ENCODE measurements at regions not wholly inside any gene's neighbourhood (a gene's known extent, or its start where the extent isn't known, plus 50 kb on each side); places are given as distances from the start of the nearest gene placed in this dataset.
"Not testable (repeated sequence)": the region's sequence is repeated elsewhere in the genome, so short reads cannot be mapped to it uniquely, and the experiment has no call there.

GRCh38 chr2:2455151-2455550 is 124.1 kb upstream of the MYT1L start:
- in situ Hi-C loops (cut with HindIII; ENCODE audit: low sequenced_read_pairs) = no loop called here
- DNase-seq (ENCODE audit: low read depth) = no peak
- H3K4me3 ChIP-seq (ENCODE audit: low read depth, low read length) = no peak overlapping the region
- TF ChIP-seq, protein P1, sequence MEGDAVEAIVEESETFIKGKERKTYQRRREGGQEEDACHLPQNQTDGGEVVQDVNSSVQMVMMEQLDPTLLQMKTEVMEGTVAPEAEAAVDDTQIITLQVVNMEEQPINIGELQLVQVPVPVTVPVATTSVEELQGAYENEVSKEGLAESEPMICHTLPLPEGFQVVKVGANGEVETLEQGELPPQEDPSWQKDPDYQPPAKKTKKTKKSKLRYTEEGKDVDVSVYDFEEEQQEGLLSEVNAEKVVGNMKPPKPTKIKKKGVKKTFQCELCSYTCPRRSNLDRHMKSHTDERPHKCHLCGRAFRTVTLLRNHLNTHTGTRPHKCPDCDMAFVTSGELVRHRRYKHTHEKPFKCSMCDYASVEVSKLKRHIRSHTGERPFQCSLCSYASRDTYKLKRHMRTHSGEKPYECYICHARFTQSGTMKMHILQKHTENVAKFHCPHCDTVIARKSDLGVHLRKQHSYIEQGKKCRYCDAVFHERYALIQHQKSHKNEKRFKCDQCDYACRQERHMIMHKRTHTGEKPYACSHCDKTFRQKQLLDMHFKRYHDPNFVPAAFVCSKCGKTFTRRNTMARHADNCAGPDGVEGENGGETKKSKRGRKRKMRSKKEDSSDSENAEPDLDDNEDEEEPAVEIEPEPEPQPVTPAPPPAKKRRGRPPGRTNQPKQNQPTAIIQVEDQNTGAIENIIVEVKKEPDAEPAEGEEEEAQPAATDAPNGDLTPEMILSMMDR (IDR thresholded peaks at IDR 0.05; ENCODE audit: low read depth, low read length, missing control alignments) = no peak

DNA sequence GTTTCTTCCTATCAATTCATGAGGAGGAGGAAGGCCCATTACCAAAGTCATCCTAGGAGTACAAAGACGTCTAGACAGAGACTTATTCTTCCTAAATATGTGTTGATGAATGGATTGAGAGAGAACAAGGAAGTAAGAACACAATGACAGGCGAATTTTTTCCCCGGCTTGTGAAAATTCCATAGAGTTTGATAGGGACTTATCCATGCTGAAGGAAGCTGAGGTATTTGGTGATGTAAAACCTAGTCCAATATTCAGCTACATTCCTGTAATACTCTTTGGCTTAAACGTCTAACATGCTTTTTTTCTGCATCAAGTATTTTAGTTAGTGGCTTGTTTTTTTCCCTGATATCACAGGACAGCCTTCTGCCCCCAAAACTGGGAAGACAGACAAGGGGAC is 121.9 kb upstream of the MYT1L start:
- H3K4me3 ChIP-seq (ENCODE audit: low read depth, low read length) = no peak overlapping the region
- in situ Hi-C loops (cut with HindIII; ENCODE audit: low sequenced_read_pairs) = no loop called here
- TF ChIP-seq, protein P1 (IDR thresholded peaks at IDR 0.05; ENCODE audit: low read depth, low read length, missing control alignments) = no peak
- no peak for DNase-seq (ENCODE audit: low read depth)

GRCh38 chr2:2451275-2451674 is 120.2 kb upstream of the MYT1L start:
- in situ Hi-C loops (cut with HindIII; ENCODE audit: low sequenced_read_pairs) = not testable (repeated sequence)

GRCh38 chr2:2448178-2448577 is 117.1 kb upstream of the MYT1L start:
- no peak overlapping the region for H3K4me3 ChIP-seq (ENCODE audit: low read depth, low read length)
- DNase-seq (ENCODE audit: low read depth) = no peak
- in situ Hi-C loops (cut with HindIII; ENCODE audit: low sequenced_read_pairs) = no loop called here
- TF ChIP-seq, protein P1 (IDR thresholded peaks at IDR 0.05; ENCODE audit: low read depth, low read length, missing control alignments) = no peak

More at GRCh38 chr2:2451275-2451674, 120.2 kb upstream of the MYT1L start:
- H3K4me3 ChIP-seq (ENCODE audit: low read depth, low read length); DNase-seq (ENCODE audit: low read depth): not testable (repeated sequence)

- in situ Hi-C loops (cut with HindIII; ENCODE audit: low sequenced_read_pairs) = no loop called here
- TF ChIP-seq, protein P1 (IDR thresholded peaks at IDR 0.05; ENCODE audit: low read depth, low read length, missing control alignments) = no peak
- DNase-seq (ENCODE audit: low read depth) = no peak
- no peak overlapping the region for H3K4me3 ChIP-seq (ENCODE audit: low read depth, low read length)
Observed at GRCh38 chr2:2422621-2423020, 91.5 kb upstream of the MYT1L start.

GRCh38 chr2:2413525-2413924 is 82.5 kb upstream of the MYT1L start:
- no peak for DNase-seq (ENCODE audit: low read depth)
- TF ChIP-seq, protein P1 (IDR thresholded peaks at IDR 0.05; ENCODE audit: low read depth, low read length, missing control alignments) = no peak
- in situ Hi-C loops (cut with HindIII; ENCODE audit: low sequenced_read_pairs) = no loop called here
- H3K4me3 ChIP-seq (ENCODE audit: low read depth, low read length) = no peak overlapping the region

DNA sequence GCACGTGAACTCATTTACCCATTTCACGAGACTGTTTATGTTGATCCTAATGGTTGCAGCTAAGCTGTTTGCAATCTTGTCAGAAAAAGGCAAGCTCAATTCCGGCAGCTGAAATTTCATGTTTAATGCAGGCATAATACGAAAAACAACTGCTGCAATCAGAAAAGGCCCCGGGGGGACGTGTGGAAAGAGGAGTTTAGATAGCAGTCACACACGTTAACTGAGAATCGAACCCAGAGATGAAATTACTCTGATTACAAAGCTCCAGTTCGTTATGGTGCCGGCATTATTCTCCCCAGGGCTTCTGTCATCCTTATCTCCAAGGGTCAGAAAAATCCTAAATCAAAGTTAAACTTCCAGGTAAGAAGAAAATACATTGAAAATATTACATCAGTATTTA is 79.9 kb upstream of the MYT1L start:
- in situ Hi-C loops (cut with HindIII; ENCODE audit: low sequenced_read_pairs) = no loop called here
- H3K4me3 ChIP-seq (ENCODE audit: low read depth, low read length) = no peak overlapping the region
- TF ChIP-seq, protein P1 (IDR thresholded peaks at IDR 0.05; ENCODE audit: low read depth, low read length, missing control alignments) = no peak
- no peak for DNase-seq (ENCODE audit: low read depth)

Data from astrocyte of the cerebellum (primary cell).